ENCODE measurements at regions not wholly inside any gene's neighbourhood (a gene's known extent, or its start where the extent isn't known, plus 50 kb on each side); places are given as distances from the start of the nearest gene placed in this dataset.
A peak's percentile ranks its signal among the peaks of the same experiment; 100 is the strongest.
"Not testable (repeated sequence)": the region's sequence is repeated elsewhere in the genome, so short reads cannot be mapped to it uniquely, and the experiment has no call there.

GRCh38 chrX:65971151-65971550 is 68.7 kb downstream of the VSIG4 start:
- DNase-seq: no peak

DNA sequence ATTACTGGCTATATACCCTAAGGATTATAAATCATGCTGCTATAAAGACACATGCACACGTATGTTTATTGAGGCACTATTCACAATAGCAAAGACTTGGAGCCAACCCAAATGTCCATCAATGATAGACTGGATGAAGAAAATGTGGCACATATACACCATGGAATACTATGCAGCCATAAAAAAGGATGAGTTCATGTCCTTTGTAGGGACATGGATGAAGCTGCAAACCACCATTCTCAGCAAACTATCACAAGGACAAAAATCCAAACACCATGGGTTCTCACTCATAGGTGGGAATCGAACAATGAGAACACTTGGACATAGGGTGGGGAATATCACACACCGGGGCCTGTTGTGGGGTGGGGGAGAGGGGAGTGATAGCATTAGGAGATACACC is 72.7 kb downstream of the VSIG4 start:
- not testable (repeated sequence) for DNase-seq

DNA sequence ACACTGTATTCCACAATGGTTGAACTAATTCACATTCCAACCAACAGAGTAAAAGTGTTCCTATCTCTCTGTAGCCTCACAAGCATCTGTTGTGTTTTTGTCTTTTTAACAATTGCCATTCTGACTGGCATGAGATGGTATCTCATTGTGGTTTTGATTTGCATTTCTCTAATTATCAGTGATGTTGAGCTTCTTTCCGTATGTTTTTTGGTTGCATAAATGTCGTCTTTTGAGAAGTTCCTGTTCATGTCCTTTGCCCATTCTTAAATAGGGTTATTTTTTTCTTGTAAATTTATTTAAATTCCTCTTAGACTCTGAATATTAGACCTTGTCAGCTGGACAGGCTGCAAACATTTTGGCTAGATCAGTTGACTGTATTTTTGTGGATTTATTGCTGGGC is 78.2 kb downstream of the VSIG4 start:
- no peak for DNase-seq

GRCh38 chrX:65948103-65948502 is 91.8 kb downstream of the VSIG4 start:
- no peak for DNase-seq

GRCh38 chrX:65941775-65942174 is 98.1 kb downstream of the VSIG4 start:
- DNase-seq: no peak

DNA sequence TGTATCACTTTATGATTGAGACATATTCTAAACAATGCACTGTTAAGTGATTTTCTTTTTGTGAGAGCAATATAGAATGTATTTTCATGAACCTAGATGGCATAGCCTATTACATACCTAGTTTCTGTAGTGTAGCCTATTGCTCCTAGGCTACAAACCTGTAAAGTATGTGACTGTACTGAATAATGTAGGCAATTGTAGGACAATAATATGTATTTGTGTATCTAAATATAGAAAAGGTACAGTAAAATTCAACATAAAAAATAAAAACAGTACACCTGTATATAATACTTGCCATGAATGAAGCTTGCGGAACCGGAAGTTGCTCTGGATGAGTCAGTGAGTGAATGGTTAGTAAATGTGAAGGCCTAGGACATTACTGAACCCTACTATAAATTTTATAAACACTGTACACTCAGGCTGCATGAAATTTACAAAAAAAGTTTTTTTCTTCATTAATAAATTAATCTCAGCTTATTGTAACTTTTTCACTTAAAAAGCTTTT is 106.7 kb downstream of the VSIG4 start:
- DNase-seq: no peak

- no peak for DNase-seq
These were observed 107.5 kb downstream of the VSIG4 start for GRCh38 chrX:65932173-65933084.

GRCh38 chrX:65928522-65928921 is 111.4 kb downstream of the VSIG4 start:
- no peak for DNase-seq

DNA sequence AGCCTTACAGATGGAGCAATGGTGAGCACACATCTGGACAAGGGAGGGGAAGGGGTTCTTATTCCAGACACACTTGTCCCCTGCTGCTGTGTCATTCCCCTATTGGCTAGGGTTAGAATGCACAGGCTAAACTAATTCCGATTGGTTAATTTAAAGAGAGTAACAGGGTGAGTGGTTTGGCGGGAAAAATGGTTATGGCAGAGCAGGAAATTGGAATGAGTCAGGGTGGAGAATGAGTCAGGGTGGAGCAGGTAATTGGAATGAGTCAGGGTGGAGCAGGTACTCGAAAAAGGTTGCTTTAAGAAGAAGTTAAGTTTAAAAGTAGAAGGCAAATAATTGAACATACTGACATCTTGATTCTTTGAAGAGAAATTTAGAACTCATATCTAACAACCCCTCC is 112.5 kb downstream of the VSIG4 start:
- DNase-seq: not testable (repeated sequence)

GRCh38 chrX:65926095-65927019 is 113.5 kb downstream of the VSIG4 start:
- peak; percentile 0 for DNase-seq

DNA sequence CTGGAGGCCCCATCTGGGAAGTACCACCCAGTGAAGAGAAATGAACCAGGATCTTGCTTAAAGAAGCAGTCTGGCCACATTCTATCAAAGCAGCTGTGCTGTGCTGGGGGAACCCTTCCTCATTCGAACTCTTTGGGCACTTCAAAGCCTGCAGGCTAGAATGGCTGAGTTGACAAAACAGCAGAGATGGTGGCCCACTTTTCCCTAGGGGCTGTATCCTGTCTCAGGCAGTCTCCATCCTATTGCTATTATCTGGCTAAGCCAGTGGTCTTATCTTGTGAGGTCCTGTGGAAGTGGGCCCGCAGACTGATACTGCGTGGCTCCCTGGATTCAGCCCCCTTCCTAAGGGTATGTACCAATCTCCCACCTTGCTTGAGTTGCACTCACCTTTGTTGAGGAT is 114.3 kb downstream of the VSIG4 start:
- DNase-seq: no peak

- DNase-seq: no peak
These were observed 114.9 kb downstream of the VSIG4 start for GRCh38 chrX:65925005-65925404.

DNA sequence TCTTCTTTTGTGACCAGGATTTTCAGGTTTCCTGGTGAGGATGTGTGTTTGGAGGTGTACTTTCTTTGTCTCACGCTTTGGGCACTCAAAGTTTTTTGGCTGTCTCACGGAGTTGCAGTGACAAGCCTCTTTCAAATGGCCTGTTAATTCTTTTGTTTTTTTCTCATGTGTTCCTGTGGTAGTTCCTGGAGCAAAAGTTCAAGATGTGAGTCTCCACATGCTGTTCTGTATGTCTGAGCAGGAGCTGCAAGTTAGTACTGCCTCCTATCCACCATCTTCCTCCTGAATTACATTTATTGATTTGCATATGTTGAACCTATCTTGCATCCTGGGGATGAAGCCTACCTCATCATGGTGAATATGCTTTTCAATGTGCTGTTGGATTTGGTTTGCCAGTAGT is 118.5 kb downstream of the VSIG4 start:
- DNase-seq: no peak

- no peak for DNase-seq
These were observed 119.3 kb downstream of the VSIG4 start for GRCh38 chrX:65920620-65921019.

- no peak for DNase-seq
These were observed 129.0 kb downstream of the VSIG4 start for GRCh38 chrX:65910899-65911298.

DNA sequence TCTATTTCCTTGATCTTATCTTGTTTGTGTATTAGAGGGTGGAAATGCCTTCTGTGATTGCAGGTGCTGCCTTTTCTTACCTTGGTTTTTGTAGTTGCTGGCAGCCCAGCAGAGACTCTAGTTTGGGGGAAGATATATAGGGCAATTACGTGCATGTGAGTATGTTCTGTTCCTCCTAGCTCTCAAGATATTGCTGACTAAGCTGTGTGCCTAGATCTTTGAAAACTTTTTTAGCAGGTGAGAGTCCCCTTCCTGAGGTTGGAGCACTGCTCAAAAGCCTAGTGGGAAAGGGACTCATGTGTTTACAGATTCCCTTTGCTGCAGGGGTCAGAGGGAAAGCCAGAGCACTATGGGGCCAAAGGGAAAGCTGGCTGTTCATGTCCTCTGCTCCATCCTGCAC is 136.1 kb downstream of the VSIG4 start:
- no peak for DNase-seq

DNA sequence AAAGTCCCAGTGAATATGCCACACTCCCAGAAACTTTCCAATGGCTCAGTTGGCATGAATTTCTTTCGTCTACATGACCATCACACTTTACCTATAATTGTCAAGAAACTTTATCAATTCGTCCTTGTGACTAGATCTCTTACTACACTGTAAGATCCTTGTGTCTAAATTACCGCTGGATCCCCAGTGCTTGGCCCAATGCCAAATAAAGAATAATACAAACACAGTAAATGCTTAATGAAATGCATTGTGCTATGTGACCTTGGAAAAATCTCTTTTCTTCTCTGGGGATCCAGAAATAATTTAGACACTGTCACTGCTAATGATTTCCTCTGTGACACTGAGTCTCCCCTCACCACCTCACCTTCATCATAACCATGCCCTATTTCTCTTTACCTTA is 137.9 kb downstream of the VSIG4 start:
- DNase-seq: no peak

- no peak for DNase-seq
These were observed 138.7 kb downstream of the VSIG4 start for GRCh38 chrX:65900850-65901844.

DNA sequence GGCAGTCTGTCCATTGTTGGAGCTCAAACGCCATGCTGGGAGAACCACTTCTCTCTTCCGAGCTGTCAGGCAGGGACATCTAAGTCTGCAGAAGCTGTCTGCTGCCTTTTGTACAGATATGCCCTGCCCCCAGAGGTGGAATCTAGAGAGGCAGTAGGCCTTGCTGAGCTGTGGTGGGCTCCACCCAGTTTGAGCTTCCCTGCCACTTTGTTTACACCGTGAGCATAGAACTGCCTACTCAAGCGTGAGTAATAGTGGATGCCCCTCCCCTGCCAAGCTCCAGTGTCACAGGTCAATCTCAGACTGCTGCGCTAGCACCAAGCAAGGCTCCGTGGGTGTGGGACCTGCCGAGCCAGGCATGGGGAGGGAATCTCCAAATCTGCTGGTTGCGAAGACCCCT is 145.7 kb downstream of the VSIG4 start:
- no peak for DNase-seq

GRCh38 chrX:65891817-65892216 is 148.1 kb downstream of the VSIG4 start:
- not testable (repeated sequence) for DNase-seq

DNA sequence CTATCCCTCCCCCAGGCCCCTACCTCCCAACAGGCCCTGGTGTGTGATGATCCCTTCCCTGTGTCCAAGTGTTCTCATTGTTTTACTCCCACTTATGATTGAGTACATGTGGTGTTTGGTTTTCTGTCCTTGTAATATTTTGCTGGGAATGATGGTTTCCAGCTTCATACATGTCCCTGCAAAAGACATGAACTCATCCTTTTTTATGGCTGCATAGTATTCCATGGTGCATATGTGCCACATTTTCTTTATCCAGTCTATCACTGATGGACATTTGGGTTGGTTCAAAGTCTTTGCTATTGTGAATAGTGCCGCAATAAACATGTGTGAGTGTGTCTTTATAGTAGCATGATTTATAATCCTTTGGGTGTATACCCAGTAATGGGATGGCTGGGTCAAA is 151.7 kb downstream of the VSIG4 start:
- not testable (repeated sequence) for DNase-seq

DNA sequence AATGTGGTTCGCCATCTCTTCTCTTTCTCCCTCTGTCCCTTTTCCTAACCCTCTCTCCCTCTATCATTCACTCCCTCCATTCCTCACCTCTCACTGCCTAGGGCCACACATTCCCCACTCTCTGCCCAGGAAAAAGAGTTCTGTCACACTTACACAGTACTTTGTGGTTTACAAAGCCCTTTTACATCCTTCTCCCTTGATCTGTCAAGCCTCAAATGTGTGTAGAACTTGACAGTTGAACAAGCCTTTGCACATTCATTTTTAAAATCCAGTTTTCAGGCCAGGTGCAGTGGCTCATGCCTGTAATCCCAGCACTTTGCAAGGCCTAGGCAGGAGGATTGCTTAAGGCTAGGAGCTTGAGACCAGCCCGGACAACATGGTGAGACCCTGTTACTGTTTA is 156.3 kb downstream of the VSIG4 start:
- DNase-seq: no peak

All from effector CD8-positive, alpha-beta T cell (primary cell).